ENCODE measurements at regions not wholly inside any gene's neighbourhood (a gene's known extent, or its start where the extent isn't known, plus 50 kb on each side); places are given as distances from the start of the nearest gene placed in this dataset.
"Not testable (repeated sequence)": the region's sequence is repeated elsewhere in the genome, so short reads cannot be mapped to it uniquely, and the experiment has no call there.

GRCh38 chr4:100907465-100908454 is 389.9 kb upstream of the EMCN start:
- Histone ChIP-seq H3K36me3 (no peaks in the 10 kb centered on the region), H3K27me3 (no peaks in the 10 kb centered on the region), H3K4me1 (ENCODE audit: control insufficient read depth in 1 of 2, insufficient read depth in 1 of 2, low read depth in 1 of 2, low read length in 1 of 2) (no peaks in the 10 kb centered on the region), H3K27ac (no peak overlapping the region), H3K4me3 (ENCODE audit: low read depth in 1 of 2, low read length in 1 of 2) (no peak overlapping the region), H3K9me3 (no peaks in the 10 kb centered on the region)
- TF ChIP-seq CTCF (IDR thresholded peaks at IDR 0.05): no peak

GRCh38 chr4:100906973-100907372 is 389.2 kb upstream of the EMCN start:
- H3K4me1 ChIP-seq (ENCODE audit: control insufficient read depth in 1 of 2, insufficient read depth in 1 of 2, low read depth in 1 of 2, low read length in 1 of 2): no peaks in the 10 kb centered on the region
- no peaks in the 10 kb centered on the region for H3K9me3 ChIP-seq
- H3K4me3 ChIP-seq (ENCODE audit: low read depth in 1 of 2, low read length in 1 of 2): no peak overlapping the region
- no peak for TF ChIP-seq CTCF (IDR thresholded peaks at IDR 0.05)
- no peaks in the 10 kb centered on the region for H3K36me3 ChIP-seq
- H3K27ac ChIP-seq: no peak overlapping the region
- no peaks in the 10 kb centered on the region for H3K27me3 ChIP-seq

- H3K36me3 ChIP-seq; H3K4me3 ChIP-seq (ENCODE audit: low read depth in 1 of 2, low read length in 1 of 2); H3K4me1 ChIP-seq (ENCODE audit: control insufficient read depth in 1 of 2, insufficient read depth in 1 of 2, low read depth in 1 of 2, low read length in 1 of 2); H3K9me3 ChIP-seq; H3K27ac ChIP-seq; H3K27me3 ChIP-seq: not testable (repeated sequence)
Measured at GRCh38 chr4:100900945-100901344, 383.1 kb upstream of the EMCN start.

- peaks cover 7 to 11% of the 10 kb centered on the region in 2 experiments for H3K4me1 ChIP-seq (ENCODE audit: control insufficient read depth in 1 of 2, insufficient read depth in 1 of 2, low read depth in 1 of 2, low read length in 1 of 2)
- no peaks in the 10 kb centered on the region for H3K27me3 ChIP-seq
- no peak overlapping the region for H3K4me3 ChIP-seq (ENCODE audit: low read depth in 1 of 2, low read length in 1 of 2)
- no peaks in the 10 kb centered on the region for H3K36me3 ChIP-seq
- no peak for TF ChIP-seq CTCF (IDR thresholded peaks at IDR 0.05)
- no peaks in the 10 kb centered on the region for H3K9me3 ChIP-seq
- no peak overlapping the region for H3K27ac ChIP-seq
Measured at GRCh38 chr4:100900134-100900533, 382.3 kb upstream of the EMCN start.

GRCh38 chr4:100898844-100899243 is 381.0 kb upstream of the EMCN start:
- H3K27ac ChIP-seq: no peak overlapping the region
- no peak for TF ChIP-seq CTCF (IDR thresholded peaks at IDR 0.05)
- H3K4me3 ChIP-seq (ENCODE audit: low read depth in 1 of 2, low read length in 1 of 2): no peak overlapping the region
- H3K36me3 ChIP-seq: no peaks in the 10 kb centered on the region
- H3K27me3 ChIP-seq: no peaks in the 10 kb centered on the region
- no peaks in the 10 kb centered on the region for H3K9me3 ChIP-seq
- H3K4me1 ChIP-seq (ENCODE audit: control insufficient read depth in 1 of 2, insufficient read depth in 1 of 2, low read depth in 1 of 2, low read length in 1 of 2): peaks cover 7 to 14% of the 10 kb centered on the region in 2 experiments

GRCh38 chr4:100895556-100896197 is 377.9 kb upstream of the EMCN start:
- no peak for TF ChIP-seq CTCF (IDR thresholded peaks at IDR 0.05)
- Histone ChIP-seq H3K36me3 (no peaks in the 10 kb centered on the region), H3K27me3 (no peaks in the 10 kb centered on the region), H3K9me3 (no peaks in the 10 kb centered on the region), H3K27ac (peak overlapping the region; percentile 22), H3K4me3 (ENCODE audit: low read depth in 1 of 2, low read length in 1 of 2) (peak overlapping the region; percentile 18 to 49), H3K4me1 (ENCODE audit: control insufficient read depth in 1 of 2, insufficient read depth in 1 of 2, low read depth in 1 of 2, low read length in 1 of 2) (peaks cover 20 to 35% of the 10 kb centered on the region in 2 experiments)
